Posterior cingulate gyrus (tissue), 11 donors: ENCODE measurements at regions not wholly inside any gene's neighbourhood (a gene's known extent, or its start where the extent isn't known, plus 50 kb on each side); places are given as distances from the start of the nearest gene placed in this dataset.

ENCODE experiments used
- DNase-seq, 10 donors: peaks; one replicate each; pipeline versions ENCODE4 v3.0.0 to v3.0.0-alpha.2; 2020 to 2021; ENCODE audit warnings: mixed read lengths in 3 of 10
- intact Hi-C: fragments of 100-400 bp; cut with DNase I; formaldehyde crosslinking; loops from one replicate; pipeline ENCODE4 v1.15.1; 2023

DNA sequence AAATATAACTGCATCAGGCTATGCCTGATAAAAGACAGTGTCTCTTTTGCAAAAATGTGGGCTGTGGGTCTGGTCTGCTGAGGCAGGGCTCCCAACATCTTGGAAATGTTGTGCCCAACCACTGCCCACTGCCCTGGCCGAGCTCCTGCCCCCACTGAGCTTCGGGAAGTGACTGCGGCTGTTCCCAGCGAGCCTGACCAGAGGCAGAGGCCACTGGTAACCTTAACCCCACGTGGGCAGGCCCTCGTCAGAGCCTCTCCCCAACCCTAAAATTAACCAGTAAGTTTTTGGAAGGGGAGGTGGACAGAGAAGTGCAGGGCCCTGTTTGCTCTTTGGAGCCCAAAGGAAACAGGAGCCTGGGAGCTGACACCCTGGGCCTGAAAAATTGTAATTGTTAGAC, 225.9 kb downstream of the MAFB start:
- peak in 2 of 10 donors; percentile 35 to 89 for DNase-seq
- intact Hi-C loops = no loop called here

GRCh38 chr20:40462566-40462965, 226.5 kb downstream of the MAFB start:
- intact Hi-C loops = no loop called here
- no peak for DNase-seq

GRCh38 chr20:40459299-40459698, 229.7 kb downstream of the MAFB start:
- intact Hi-C loops = no loop called here
- DNase-seq = no peak

DNA sequence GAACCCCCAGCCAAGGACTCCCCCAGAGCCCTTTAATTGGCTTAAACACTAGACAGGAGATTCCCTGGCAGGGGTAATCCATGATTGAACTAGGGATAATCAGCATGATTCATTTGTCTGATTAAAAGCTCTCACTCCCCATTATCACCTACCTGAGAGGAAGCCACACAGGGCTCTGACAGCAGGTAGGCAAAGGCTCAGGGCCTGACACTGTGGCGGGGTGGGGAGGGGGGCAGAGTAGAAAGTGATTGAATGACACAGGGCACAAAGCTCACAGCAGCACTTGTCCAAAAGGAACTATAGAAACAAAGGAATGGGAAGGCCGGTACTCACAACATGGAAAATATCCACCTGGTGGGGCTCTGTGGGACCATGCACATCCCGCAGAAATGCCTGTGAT, 231.6 kb downstream of the MAFB start:
- no peak for DNase-seq
- intact Hi-C loops = no loop called here

DNA sequence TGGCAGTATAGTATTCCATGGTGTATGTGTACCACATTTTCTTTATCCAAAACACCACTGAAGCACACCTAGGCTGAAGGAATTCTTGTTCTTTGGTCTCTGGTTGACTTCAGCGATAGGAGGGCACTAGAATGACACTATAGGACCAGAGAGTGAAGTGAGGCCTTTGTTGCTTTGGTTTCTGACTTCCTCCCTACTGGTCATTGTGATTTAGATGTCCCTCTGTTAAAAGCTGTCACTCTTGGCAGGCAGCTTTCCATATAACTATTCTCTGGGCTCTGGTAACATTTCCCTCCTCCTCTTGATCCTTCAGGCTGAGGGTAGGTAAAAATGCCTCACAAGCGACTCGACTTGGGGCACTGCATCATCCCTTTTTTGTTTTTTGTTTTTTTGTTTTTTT, 236.3 kb downstream of the MAFB start:
- DNase-seq = no peak

DNA sequence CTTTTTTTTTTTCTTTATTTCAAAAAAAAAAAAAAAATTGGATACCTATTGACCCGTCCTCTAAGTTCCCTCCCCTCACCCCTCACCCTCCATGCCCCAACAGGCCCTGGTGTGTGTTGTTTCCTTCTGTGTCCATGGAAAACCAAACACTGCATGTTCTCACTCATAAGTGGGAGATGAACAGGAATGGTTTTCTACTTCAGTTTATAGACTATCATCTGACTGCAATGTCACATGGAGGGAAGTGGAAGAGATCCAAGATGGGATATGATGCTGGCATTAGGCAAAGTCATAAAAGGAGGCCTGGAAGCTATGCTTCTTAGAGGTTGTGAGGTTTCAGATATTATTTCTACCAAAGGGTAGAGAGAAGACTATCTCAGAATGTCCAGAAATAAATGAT, 237.5 kb downstream of the MAFB start:
- intact Hi-C loops = no loop called here
- DNase-seq = no peak

More for the DNA sequence above, 236.3 kb downstream of the MAFB start:
- intact Hi-C loops = no loop called here

DNA sequence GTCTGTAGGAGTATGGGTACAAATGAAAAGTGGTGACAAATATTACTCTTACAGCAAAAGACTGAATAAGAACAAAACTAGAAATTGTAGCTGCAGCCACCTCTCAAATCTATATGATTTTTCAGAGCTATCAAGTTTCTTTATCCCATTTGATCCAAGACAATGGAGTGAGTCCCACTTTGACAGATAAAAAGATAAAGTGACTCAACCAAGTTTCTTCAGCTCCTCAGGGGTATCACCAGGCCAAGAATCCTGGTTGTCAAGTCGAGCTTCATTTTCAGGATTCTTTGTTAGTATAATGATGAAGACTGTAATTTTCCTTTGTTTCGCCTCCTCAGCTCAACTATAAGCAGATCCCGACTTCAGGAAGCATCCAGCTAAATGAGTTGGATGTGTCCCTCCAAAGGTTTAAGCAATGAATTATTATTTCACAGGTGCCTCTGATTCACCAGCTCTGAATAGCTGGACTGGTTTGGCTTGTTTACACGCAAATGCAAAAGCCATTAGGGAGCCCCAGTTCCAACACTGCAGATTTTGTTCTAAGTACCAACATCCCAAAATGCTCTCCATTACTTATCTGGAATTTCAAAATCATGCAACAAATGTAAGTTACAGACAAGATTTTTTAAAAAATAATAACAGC, 238.9 kb downstream of the MAFB start:
- intact Hi-C loops = no loop called here
- DNase-seq = no peak

- DNase-seq = no peak
- intact Hi-C loops = no loop called here
These were observed 239.8 kb downstream of the MAFB start for GRCh38 chr20:40449144-40449690.

- intact Hi-C loops = no loop called here
- no peak for DNase-seq
These were observed 242.1 kb downstream of the MAFB start for GRCh38 chr20:40446888-40447287.

GRCh38 chr20:40444516-40444915, 244.5 kb downstream of the MAFB start:
- intact Hi-C loops = no loop called here
- DNase-seq = no peak

DNA sequence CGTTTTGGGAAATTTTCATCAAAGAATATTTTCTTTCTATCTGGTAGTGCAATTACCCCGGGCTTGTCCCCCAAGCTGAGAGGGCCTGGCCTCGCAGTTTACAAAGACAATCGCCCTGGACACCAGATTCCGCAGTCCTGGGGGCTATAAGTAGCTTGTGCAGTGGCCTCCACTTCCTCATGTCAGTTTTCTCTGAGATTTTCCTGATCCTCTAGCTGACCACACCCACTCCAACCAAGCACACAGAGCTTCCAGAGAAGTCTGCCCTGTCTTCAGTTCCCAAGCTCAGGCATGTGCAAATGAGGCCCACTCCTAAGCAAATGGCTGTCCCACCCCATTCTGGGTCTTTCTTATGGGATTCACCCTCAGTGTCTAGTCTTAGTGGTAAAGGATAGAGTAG, 245.3 kb downstream of the MAFB start:
- intact Hi-C loops = no loop called here
- no peak for DNase-seq

DNA sequence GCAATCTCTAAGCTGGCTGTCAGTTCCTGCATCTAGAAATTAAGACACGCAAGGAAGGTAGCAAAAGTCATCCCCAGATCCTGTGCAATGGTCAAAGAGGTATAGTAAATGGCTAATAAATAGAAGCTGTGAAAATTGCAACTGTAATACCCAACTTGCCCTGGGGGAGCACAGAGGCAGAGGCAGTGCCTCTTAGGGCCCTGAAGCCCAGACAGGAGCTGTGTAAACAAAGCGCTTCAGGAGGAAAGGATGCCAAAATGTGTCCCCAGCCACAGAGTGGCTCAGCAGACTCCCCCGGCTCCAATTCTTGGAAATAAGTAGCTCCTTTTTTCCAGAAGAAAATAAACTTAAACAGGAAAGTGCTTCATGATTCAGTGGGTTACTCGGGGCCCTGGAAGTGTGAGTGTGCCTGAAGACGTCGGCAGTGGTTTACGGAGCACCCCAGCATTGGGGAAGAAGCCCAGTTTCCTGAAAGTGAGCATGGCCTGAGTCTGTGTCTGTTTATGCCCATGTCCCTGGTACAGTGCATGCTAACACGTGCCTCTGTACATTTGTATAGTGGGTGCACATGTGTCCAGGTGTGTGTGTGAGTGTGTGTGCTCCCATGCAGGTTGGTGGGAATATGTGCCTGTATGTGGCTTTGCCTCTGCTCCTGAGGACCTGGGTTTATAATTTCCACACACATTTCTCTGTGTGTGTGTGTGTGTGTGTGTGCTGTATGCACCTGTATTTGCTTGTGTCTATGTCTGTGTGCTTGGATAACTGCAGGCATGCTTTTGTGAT, 246.7 kb downstream of the MAFB start:
- no peak for DNase-seq
- intact Hi-C loops = no loop called here

- DNase-seq = no peak
- intact Hi-C loops = no loop called here
These were observed 247.3 kb downstream of the MAFB start for GRCh38 chr20:40441771-40442170.

- DNase-seq = no peak
- intact Hi-C loops = no loop called here
These were observed 250.7 kb downstream of the MAFB start for GRCh38 chr20:40438161-40438830.

GRCh38 chr20:40436011-40436410, 253.0 kb downstream of the MAFB start:
- no peak for DNase-seq

GRCh38 chr20:40435146-40435895, 253.7 kb downstream of the MAFB start:
- intact Hi-C loops = no loop called here
- DNase-seq = no peak

More at GRCh38 chr20:40436011-40436410, 253.0 kb downstream of the MAFB start:
- intact Hi-C loops = no loop called here

DNA sequence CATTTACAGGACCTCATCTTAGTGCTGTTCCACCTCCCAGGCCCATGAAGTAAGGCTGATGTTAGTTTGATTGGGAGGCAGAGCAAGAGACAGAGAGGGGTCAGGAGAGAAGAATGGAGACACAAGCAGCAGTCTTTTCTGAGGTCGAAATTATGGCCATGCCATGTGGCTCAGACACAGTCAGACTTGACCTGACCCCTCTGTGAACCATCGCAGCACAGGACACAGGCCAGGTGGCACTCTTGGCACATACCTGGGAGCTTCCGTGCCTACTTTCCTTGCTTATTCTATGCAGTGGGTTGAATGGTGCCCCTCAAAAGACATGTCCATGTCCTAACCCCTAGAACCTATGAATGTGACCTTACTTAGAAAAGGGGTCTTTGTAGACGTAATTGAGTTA, 254.9 kb downstream of the MAFB start:
- intact Hi-C loops = no loop called here
- DNase-seq = no peak

- intact Hi-C loops = no loop called here
- DNase-seq = no peak
These were observed 255.6 kb downstream of the MAFB start for GRCh38 chr20:40433341-40433861.

- intact Hi-C loops = no loop called here
- DNase-seq = no peak
These were observed 257.4 kb downstream of the MAFB start for GRCh38 chr20:40431611-40432010.

- intact Hi-C loops = no loop called here
- no peak for DNase-seq
These were observed 257.9 kb downstream of the MAFB start for GRCh38 chr20:40431112-40431511.
